ENCODE measurements at regions not wholly inside any gene's neighbourhood (a gene's known extent, or its start where the extent isn't known, plus 50 kb on each side); places are given as distances from the start of the nearest gene placed in this dataset.

- TF ChIP-seq POLR2AphosphoS5 (IDR thresholded peaks at IDR 0.05; ENCODE audit: borderline replicate concordance, low read depth, low read length) = no peak
- no peak for TF ChIP-seq EZH2 (IDR thresholded peaks at IDR 0.05)
Measured at GRCh38 chr22:49347376-49347775, 480.3 kb downstream of the BRD1 start.
